B cell (primary cell): ENCODE measurements at regions not wholly inside any gene's neighbourhood (a gene's known extent, or its start where the extent isn't known, plus 50 kb on each side); places are given as distances from the start of the nearest gene placed in this dataset.

ENCODE experiments used
- ATAC-seq: fragments of 200-7000 bp; cut with Tn5 transposase; one replicate; pipeline ENCODE4 v1.10.0; 2021; ENCODE audit warnings: low read depth, mild to moderate bottlenecking, moderate number of reproducible peaks, moderate library complexity
- CTCF ChIA-PET: fragments of 350-600 bp; sonication (Branson Sonifier 250); formaldehyde crosslinking; loops from one replicate; lab custom pipeline; 2021; ENCODE audit warnings: antibody characterized with exemption, inconsistent platforms; lab: Charles Lee
- POLR2A ChIA-PET: fragments of 350-600 bp; sonication (Branson Sonifier 250); formaldehyde crosslinking; loops from one replicate; lab custom pipeline; 2021; ENCODE audit warnings: antibody characterized with exemption; lab: Charles Lee
- DNase-seq: peaks from one replicate; pipeline ENCODE4 v3.0.0; 2013
- H2AFZ ChIP-seq: 2 replicates; pipeline ENCODE4 v1.6.1; 2012; ENCODE audit warnings: mild to moderate bottlenecking, low read depth, low read length; ENCODE audit not compliant: insufficient read depth, poor library complexity, severe bottlenecking
- H3K27ac ChIP-seq, 2 donors: 1 replicate in 1 of 2; 2 replicates in 1 of 2; pipeline ENCODE4 v1.5.1; 2012 to 2013; ENCODE audit warnings: low read length in 2 of 2, mild to moderate bottlenecking in 2 of 2, moderate library complexity in 1 of 2
- H3K27me3 ChIP-seq, 4 experiments: fragments of 200-600 bp in 1 of 4; sonication (generic) in 1 of 4; replicated peaks in 1 of 4; 1 replicate in 2 of 4; 2 replicates in 2 of 4; pipeline versions ENCODE4 v1.6.1 to v1.7.0; 2013 to 2016; ENCODE audit warnings: low read length in 3 of 4, mild to moderate bottlenecking in 2 of 4, mixed read lengths in 1 of 4, moderate library complexity in 1 of 4; ENCODE audit not compliant: insufficient read depth in 4 of 4, control insufficient read depth in 3 of 4; ENCODE audit errors: control extremely low read depth in 1 of 4
- H3K36me3 ChIP-seq, 2 experiments: replicated peaks in 1 of 2; 1 replicate in 1 of 2; 2 replicates in 1 of 2; pipeline versions ENCODE4 v1.6.1 to v1.7.1; 2013; ENCODE audit warnings: low read length in 1 of 2; ENCODE audit not compliant: insufficient read depth in 2 of 2, control insufficient read depth in 1 of 2; ENCODE audit errors: control extremely low read depth in 1 of 2, extremely low read depth in 1 of 2
- H3K4me1 ChIP-seq, 2 donors: fragments of 200-600 bp in 1 of 2; sonication (generic) in 1 of 2; 1 replicate in 1 of 2; 2 replicates in 1 of 2; pipeline versions ENCODE4 v1.5.1 to v1.6.1; 2013 to 2017; ENCODE audit warnings: low read length in 2 of 2; ENCODE audit not compliant: control insufficient read depth in 2 of 2, insufficient read depth in 2 of 2
- H3K4me2 ChIP-seq: replicated peaks from 2 replicates; pipeline ENCODE3; 2012; ENCODE audit warnings: mild to moderate bottlenecking, low read depth, low read length; ENCODE audit not compliant: poor library complexity, severe bottlenecking
- H3K4me3 ChIP-seq, 5 experiments: fragments of 200-600 bp in 1 of 5; sonication (generic) in 1 of 5; 1 replicate in 3 of 5; 2 replicates in 2 of 5; pipeline versions ENCODE4 v1.5.1 to v1.7.0; 2011 to 2016; ENCODE audit warnings: low read length in 4 of 5, mild to moderate bottlenecking in 4 of 5, low read depth in 2 of 5, control low read depth in 1 of 5, moderate library complexity in 1 of 5; ENCODE audit not compliant: insufficient read depth in 1 of 5; ENCODE audit errors: control extremely low read depth in 1 of 5, extremely low read depth in 1 of 5
- H3K79me2 ChIP-seq: fragments of 200-600 bp; sonication (generic); one replicate; pipeline ENCODE4 v1.6.0; 2016; ENCODE audit warnings: low read length; ENCODE audit not compliant: control insufficient read depth, insufficient read depth
- H3K9ac ChIP-seq: fragments of 200-600 bp; sonication (generic); 2 replicates; pipeline ENCODE4 v1.6.1; 2017; ENCODE audit warnings: mild to moderate bottlenecking, low read length, moderate library complexity
- H3K9me3 ChIP-seq, 3 donors: one replicate each; pipeline versions ENCODE4 v1.6.1 to v1.7.1; 2013; ENCODE audit warnings: low read length in 2 of 3; ENCODE audit not compliant: control insufficient read depth in 2 of 3, insufficient read depth in 1 of 3; ENCODE audit errors: control extremely low read depth in 1 of 3
- H4K20me1 ChIP-seq: 2 replicates; pipeline ENCODE4 v1.6.0; 2012; ENCODE audit warnings: mild to moderate bottlenecking, low read length; ENCODE audit not compliant: insufficient read depth, control insufficient read depth, poor library complexity, severe bottlenecking
- H3K27ac Mint-ChIP-seq: one replicate; pipeline ENCODE4 v1.8.0; 2021; ENCODE audit warnings: mixed read lengths
- H3K27me3 Mint-ChIP-seq: one replicate; pipeline ENCODE4 v1.8.0; 2021; ENCODE audit warnings: mixed read lengths
- H3K4me1 Mint-ChIP-seq: one replicate; pipeline ENCODE4 v1.8.0; 2021; ENCODE audit warnings: mixed read lengths
- H3K4me3 Mint-ChIP-seq: one replicate; pipeline ENCODE4 v1.8.0; 2021; ENCODE audit warnings: mixed read lengths
- H3K9me3 Mint-ChIP-seq: one replicate; pipeline ENCODE4 v1.8.0; 2022; ENCODE audit warnings: mixed read lengths; ENCODE audit not compliant: insufficient read depth
- EZH2 ChIP-seq: IDR thresholded peaks from 2 replicates; pipeline ENCODE4 v1.6.1; 2012; ENCODE audit warnings: borderline replicate concordance, low read depth, mild to moderate bottlenecking, moderate library complexity, low read length; ENCODE audit not compliant: insufficient read depth, poor library complexity, severe bottlenecking
- WGBS: methylation state at CpG from one replicate; pipeline ENCODE4 v1.1.5; 2013; ENCODE audit warnings: missing lambda C conversion rate; ENCODE audit not compliant: insufficient coverage; 5-methylcytosine and 5-hydroxymethylcytosine counted together
- intact Hi-C: fragments of 100-400 bp; cut with micrococcal nuclease; formaldehyde crosslinking; loops from one replicate; pipeline ENCODE4 v1.10.0; 2022
- TF ChIP-seq, protein P1 (sequence below): fragments of 200-600 bp; IDR thresholded peaks from one replicate; pipeline ENCODE4 v1.8.0; 2022; ENCODE audit warnings: antibody characterized with exemption, mild to moderate bottlenecking

GRCh38 chr1:79974659-79975058 lies 968.1 kb upstream of the ADGRL4 start:
- no peak overlapping the region for H3K9ac ChIP-seq

GRCh38 chr1:79969886-79970285 lies 963.4 kb upstream of the ADGRL4 start:
- intact Hi-C loops, result no loop called here

More at GRCh38 chr1:79974659-79975058, 968.1 kb upstream of the ADGRL4 start:
- Histone ChIP-seq H3K9me3 (no peaks in the 10 kb centered on the region), H4K20me1 (no peaks in the 10 kb centered on the region), H3K27me3 (no peaks in the 10 kb centered on the region), H3K4me2 (no peak overlapping the region), H3K79me2 (no peaks in the 10 kb centered on the region), H3K36me3 (no peaks in the 10 kb centered on the region), H3K4me1 (no peaks in the 10 kb centered on the region), H3K4me3 (no peak overlapping the region), H3K27ac (no peak overlapping the region), H2AFZ (no peak overlapping the region)
- no peak overlapping the region for H3K4me3 Mint-ChIP-seq
- no peak for TF ChIP-seq EZH2
- TF ChIP-seq, protein P1, sequence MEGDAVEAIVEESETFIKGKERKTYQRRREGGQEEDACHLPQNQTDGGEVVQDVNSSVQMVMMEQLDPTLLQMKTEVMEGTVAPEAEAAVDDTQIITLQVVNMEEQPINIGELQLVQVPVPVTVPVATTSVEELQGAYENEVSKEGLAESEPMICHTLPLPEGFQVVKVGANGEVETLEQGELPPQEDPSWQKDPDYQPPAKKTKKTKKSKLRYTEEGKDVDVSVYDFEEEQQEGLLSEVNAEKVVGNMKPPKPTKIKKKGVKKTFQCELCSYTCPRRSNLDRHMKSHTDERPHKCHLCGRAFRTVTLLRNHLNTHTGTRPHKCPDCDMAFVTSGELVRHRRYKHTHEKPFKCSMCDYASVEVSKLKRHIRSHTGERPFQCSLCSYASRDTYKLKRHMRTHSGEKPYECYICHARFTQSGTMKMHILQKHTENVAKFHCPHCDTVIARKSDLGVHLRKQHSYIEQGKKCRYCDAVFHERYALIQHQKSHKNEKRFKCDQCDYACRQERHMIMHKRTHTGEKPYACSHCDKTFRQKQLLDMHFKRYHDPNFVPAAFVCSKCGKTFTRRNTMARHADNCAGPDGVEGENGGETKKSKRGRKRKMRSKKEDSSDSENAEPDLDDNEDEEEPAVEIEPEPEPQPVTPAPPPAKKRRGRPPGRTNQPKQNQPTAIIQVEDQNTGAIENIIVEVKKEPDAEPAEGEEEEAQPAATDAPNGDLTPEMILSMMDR, result no peak
- H3K27me3 Mint-ChIP-seq, result no peaks in the 10 kb centered on the region
- intact Hi-C loops, result no loop called here
- peaks cover 2% of the 10 kb centered on the region for H3K9me3 Mint-ChIP-seq
- WGBS, result no CpG with 5 or more reads among the region's 7 CpGs
- H3K4me1 Mint-ChIP-seq, result no peaks in the 10 kb centered on the region
- POLR2A ChIA-PET, result no interaction called here
- CTCF ChIA-PET, result interaction anchor here (0.6 kb wide), 1 partner anchor 53 kb away, joined by 3 read pairs; no protein-coding TSS in a partner anchor
- H3K27ac Mint-ChIP-seq, result no peak overlapping the region
- DNase-seq, result no peak
- ATAC-seq, result no peak

More at GRCh38 chr1:79969886-79970285, 963.4 kb upstream of the ADGRL4 start:
- no peak overlapping the region for H3K4me3 Mint-ChIP-seq
- Histone ChIP-seq H3K36me3 (no peaks in the 10 kb centered on the region), H3K27ac (no peak overlapping the region), H3K4me2 (no peak overlapping the region), H3K4me1 (no peaks in the 10 kb centered on the region), H3K9me3 (no peaks in the 10 kb centered on the region), H3K79me2 (no peaks in the 10 kb centered on the region), H4K20me1 (no peaks in the 10 kb centered on the region), H3K27me3 (no peaks in the 10 kb centered on the region), H2AFZ (no peak overlapping the region), H3K9ac (no peak overlapping the region), H3K4me3 (no peak overlapping the region)
- WGBS, result no CpG with 5 or more reads among the region's 2 CpGs
- H3K9me3 Mint-ChIP-seq, result peaks cover 4% of the 10 kb centered on the region
- ChIA-PET CTCF (no interaction called here), POLR2A (no interaction called here)
- H3K27me3 Mint-ChIP-seq, result no peaks in the 10 kb centered on the region
- no peaks in the 10 kb centered on the region for H3K4me1 Mint-ChIP-seq
- no peak overlapping the region for H3K27ac Mint-ChIP-seq
- TF ChIP-seq, protein P1, result no peak
- no peak for TF ChIP-seq EZH2
- DNase-seq, result no peak
- ATAC-seq, result no peak
